Endothelial cell of umbilical vein (primary cell): ENCODE measurements at regions not wholly inside any gene's neighbourhood (a gene's known extent, or its start where the extent isn't known, plus 50 kb on each side); places are given as distances from the start of the nearest gene placed in this dataset.

Experiments used
- BruUV-seq: library from RNA; stranded (reverse); fragments of 400-500 nt; replicated peaks from 2 replicates; lab custom pipeline; 2021; lab: Mats Ljungman, UMichigan
- CTCF ChIA-PET: fragments of 300-600, 350-600 bp; sonication (Branson Sonifier 250); formaldehyde crosslinking; loops from one replicate; lab custom pipeline; 2021; ENCODE audit warnings: antibody characterized with exemption, inconsistent platforms; lab: Charles Lee
- POLR2A ChIA-PET: fragments of 300-600, 350-600 bp; sonication (Branson Sonifier 250); formaldehyde crosslinking; loops from one replicate; lab custom pipeline; 2021; ENCODE audit warnings: antibody characterized with exemption, inconsistent platforms; lab: Charles Lee
- DNase-seq: peaks from one replicate; pipeline ENCODE4 v3.0.0-alpha.2; 2011; ENCODE audit warnings: low read depth, low spot score
- FAIRE-seq: peaks from 2 replicates; lab custom pipeline; 2011; peaks lifted over from hg19 to GRCh38; lab: Jason Lieb, UNC
- H2AFZ ChIP-seq: 2 replicates; pipeline ENCODE4 v1.6.0; 2012; ENCODE audit warnings: low read depth, low read length, control low read depth, inconsistent platforms
- H3K27ac ChIP-seq: 2 replicates; pipeline ENCODE4 v1.5.1; 2011; ENCODE audit warnings: low read depth, mild to moderate bottlenecking, control low read depth, low read length, moderate library complexity; ENCODE audit not compliant: insufficient read depth
- H3K27me3 ChIP-seq, 2 experiments: 2 replicates each; pipeline versions ENCODE4 v1.6.0 to v1.6.1; 2011; ENCODE audit warnings: low read length in 2 of 2, mixed read lengths in 1 of 2; ENCODE audit not compliant: control insufficient read depth in 2 of 2, insufficient read depth in 2 of 2
- H3K36me3 ChIP-seq, 2 experiments: 2 replicates in 1 of 2; 3 replicates in 1 of 2; pipeline ENCODE4 v1.5.1; 2011; ENCODE audit warnings: low read length in 2 of 2, mild to moderate bottlenecking in 1 of 2, moderate library complexity in 1 of 2; ENCODE audit not compliant: control insufficient read depth in 2 of 2, insufficient read depth in 2 of 2; ENCODE audit errors: extremely low read depth in 1 of 2
- H3K4me1 ChIP-seq: 3 replicates; pipeline ENCODE4 v1.5.1; 2011; ENCODE audit warnings: mild to moderate bottlenecking, low read length; ENCODE audit not compliant: control insufficient read depth, insufficient read depth; ENCODE audit errors: extremely low read depth
- H3K4me2 ChIP-seq: 2 replicates; pipeline ENCODE4 v1.6.1; 2011; ENCODE audit warnings: low read length, control low read depth, mixed read lengths; ENCODE audit not compliant: insufficient read depth
- H3K4me3 ChIP-seq, 3 experiments: fragments of 200-600 bp in 1 of 3; sonication (generic), shearing (Covaris generic) in 1 of 3; replicated peaks in 1 of 3; 2 replicates each; pipeline ENCODE4 v1.5.1; 2011 to 2016; ENCODE audit warnings: control low read depth in 3 of 3, low read length in 3 of 3, mild to moderate bottlenecking in 2 of 3, inconsistent platforms in 1 of 3, low read depth in 1 of 3, moderate library complexity in 1 of 3; ENCODE audit not compliant: insufficient read depth in 1 of 3
- H3K79me2 ChIP-seq: 2 replicates; pipeline ENCODE4 v1.6.0; 2012; ENCODE audit warnings: low read length, inconsistent platforms; ENCODE audit not compliant: control insufficient read depth, insufficient read depth
- H3K9ac ChIP-seq: replicated peaks from 2 replicates; pipeline ENCODE3; 2011; ENCODE audit warnings: low read length, control low read depth; ENCODE audit not compliant: insufficient read depth; ENCODE audit errors: extremely low read depth
- H3K9me1 ChIP-seq: replicated peaks from 3 replicates; pipeline ENCODE4 v1.6.0; 2011; ENCODE audit warnings: mild to moderate bottlenecking, low read length; ENCODE audit not compliant: control insufficient read depth, insufficient read depth; ENCODE audit errors: extremely low read depth
- H3K9me3 ChIP-seq: replicated peaks from 2 replicates; pipeline ENCODE4 v1.5.1; 2012; ENCODE audit warnings: low read length, inconsistent platforms; ENCODE audit not compliant: control insufficient read depth, insufficient read depth
- H4K20me1 ChIP-seq: replicated peaks from 2 replicates; pipeline ENCODE3; 2011; ENCODE audit warnings: mild to moderate bottlenecking, low read length; ENCODE audit not compliant: control insufficient read depth, insufficient read depth; ENCODE audit errors: extremely low read depth
- EZH2 ChIP-seq: IDR thresholded peaks from 2 replicates; pipeline ENCODE4 v1.6.1; 2012; ENCODE audit warnings: borderline replicate concordance, low read depth, mild to moderate bottlenecking, moderate library complexity, low read length, inconsistent platforms; ENCODE audit not compliant: severe bottlenecking
- FOS ChIP-seq: IDR thresholded peaks from 2 replicates; pipeline ENCODE4 v1.6.1; 2011; ENCODE audit warnings: mild to moderate bottlenecking, low read length, moderate library complexity, borderline replicate concordance; ENCODE audit not compliant: insufficient read depth
- GATA2 ChIP-seq: IDR thresholded peaks from 2 replicates; pipeline ENCODE4 v1.7.0; 2011; ENCODE audit warnings: low read depth, mild to moderate bottlenecking, moderate library complexity, mixed read lengths, low read length; ENCODE audit not compliant: insufficient read length, insufficient read depth
- JUN ChIP-seq: IDR thresholded peaks from 2 replicates; pipeline ENCODE4 v1.6.1; 2011; ENCODE audit warnings: borderline replicate concordance, low read depth; ENCODE audit not compliant: insufficient read length, insufficient read depth
- MYC ChIP-seq: IDR thresholded peaks from one replicate; pipeline ENCODE4 v1.6.1; 2011; ENCODE audit warnings: mild to moderate bottlenecking, low read depth, low read length
- POLR2A ChIP-seq: IDR thresholded peaks from 2 replicates; pipeline ENCODE4 v1.6.1; 2012; ENCODE audit warnings: low read depth, mild to moderate bottlenecking, control low read depth, low read length
- POLR2AphosphoS5 ChIP-seq: IDR thresholded peaks from 2 replicates; pipeline ENCODE4 v1.6.1; 2012; ENCODE audit warnings: low read depth, mild to moderate bottlenecking, control low read depth, low read length, moderate library complexity; ENCODE audit not compliant: insufficient read depth
- dilution Hi-C: fragments of 300-500 bp; cut with MboI; formaldehyde crosslinking; loops from one replicate; pipeline ENCODE4 v1.15.0; 2019; ENCODE audit warnings: low sequenced_read_pairs; ENCODE audit not compliant: extremely low pct_ligation_motif_present
- intact Hi-C: fragments of 100-400 bp; cut with micrococcal nuclease; formaldehyde crosslinking; loops from one replicate; pipeline ENCODE4 v1.10.0; 2022
- TF ChIP-seq, protein P1 (sequence below): IDR thresholded peaks from 2 replicates; pipeline ENCODE4 v1.6.1; 2011; ENCODE audit not compliant: insufficient read depth, insufficient read length
- TF ChIP-seq, protein P2 (sequence below), 2 donors: IDR thresholded peaks; 1 replicate in 1 of 2; 2 replicates in 1 of 2; pipeline ENCODE4 v1.5.1; 2011; ENCODE audit warnings: low read length in 2 of 2, mild to moderate bottlenecking in 2 of 2, moderate library complexity in 2 of 2, control low read depth in 1 of 2, inconsistent platforms in 1 of 2, low read depth in 1 of 2; ENCODE audit not compliant: insufficient read depth in 1 of 2; ENCODE audit errors: extremely low read depth in 1 of 2

DNA sequence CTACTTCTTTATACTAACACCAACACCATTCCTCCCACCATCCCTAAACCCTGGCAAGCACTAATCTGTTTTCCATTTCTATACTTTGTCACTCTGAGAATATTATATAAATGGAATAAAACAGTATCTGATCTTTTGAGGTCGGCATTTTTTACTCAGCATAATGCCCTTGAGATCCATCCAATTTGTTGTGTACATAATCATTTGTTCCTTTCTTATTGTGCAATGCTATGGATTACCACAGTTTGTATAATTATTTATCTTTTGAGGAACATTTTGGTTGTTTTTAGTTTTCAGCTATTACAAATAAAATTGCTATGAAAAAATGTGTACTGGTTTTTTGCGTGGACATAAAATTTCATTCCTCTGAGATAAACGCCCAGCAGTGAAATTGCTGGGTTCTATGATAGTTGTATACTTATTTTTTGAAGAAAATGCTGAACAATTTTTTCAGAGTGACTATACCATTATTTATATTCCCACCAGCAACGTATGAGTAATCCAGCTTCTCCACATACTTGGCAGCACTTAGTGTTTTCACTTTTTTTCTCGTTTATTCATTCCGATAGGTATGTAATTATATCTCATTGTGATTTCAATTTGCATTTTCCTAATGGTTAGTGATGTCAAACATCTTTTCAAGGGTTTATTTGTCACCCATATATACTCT lies 154.3 kb upstream of the DCAF8L1 start:
- Histone ChIP-seq H4K20me1 (no peaks in the 10 kb centered on the region), H3K9ac (no peak overlapping the region), H3K4me1 (peaks cover 5% of the 10 kb centered on the region), H3K9me1 (no peaks in the 10 kb centered on the region), H3K36me3 (no peaks in the 10 kb centered on the region), H2AFZ (no peak overlapping the region), H3K79me2 (no peaks in the 10 kb centered on the region), H3K9me3 (no peaks in the 10 kb centered on the region), H3K4me2 (no peak overlapping the region), H3K27me3 (no peaks in the 10 kb centered on the region), H3K27ac (no peak overlapping the region), H3K4me3 (no peak overlapping the region)
- intact Hi-C loops: no loop called here
- TF ChIP-seq EZH2 (no peak), MYC (no peak), FOS (no peak), POLR2A (no peak), JUN (no peak)
- TF ChIP-seq, protein P1, sequence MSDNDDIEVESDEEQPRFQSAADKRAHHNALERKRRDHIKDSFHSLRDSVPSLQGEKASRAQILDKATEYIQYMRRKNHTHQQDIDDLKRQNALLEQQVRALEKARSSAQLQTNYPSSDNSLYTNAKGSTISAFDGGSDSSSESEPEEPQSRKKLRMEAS: no peak
- BruUV-seq: no TSS peak
- FAIRE-seq: no peak
- dilution Hi-C loops: no loop called here
- DNase-seq: no peak
- POLR2A ChIA-PET: no interaction called here
- CTCF ChIA-PET: no interaction called here

DNA sequence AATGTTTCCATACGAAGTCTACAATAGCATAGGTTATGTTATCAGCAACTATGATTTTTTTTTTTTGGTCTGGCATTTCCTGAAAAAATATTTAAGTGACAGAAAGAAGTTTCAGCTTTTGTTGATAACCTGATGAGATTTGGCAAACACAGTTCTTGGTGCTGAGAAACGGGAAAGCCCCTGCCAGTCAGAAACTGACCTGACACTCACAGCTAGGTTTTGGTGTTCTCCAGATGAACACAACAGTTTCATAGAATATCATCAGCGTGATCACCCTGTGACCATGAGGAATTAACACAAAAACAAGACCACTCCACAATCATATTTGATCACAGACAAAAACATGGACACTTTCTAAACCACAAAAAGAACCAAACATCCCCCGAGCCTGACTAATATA lies 152.5 kb upstream of the DCAF8L1 start:
- DNase-seq: peak; percentile 45
- H3K79me2 ChIP-seq: no peaks in the 10 kb centered on the region
- peak overlapping the region; percentile 68 for H2AFZ ChIP-seq
- ChIA-PET POLR2A (no interaction called here), CTCF (no interaction called here)
- H3K4me1 ChIP-seq: peaks cover 5% of the 10 kb centered on the region
- no peak overlapping the region for H3K27ac ChIP-seq
- FAIRE-seq: no peak
- no peaks in the 10 kb centered on the region for H4K20me1 ChIP-seq
- H3K9me1 ChIP-seq: no peaks in the 10 kb centered on the region
- H3K36me3 ChIP-seq: no peaks in the 10 kb centered on the region
- no peaks in the 10 kb centered on the region for H3K27me3 ChIP-seq
- dilution Hi-C loops: no loop called here
- no TSS peak for BruUV-seq
- H3K4me2 ChIP-seq: no peak overlapping the region
- no peak overlapping the region for H3K9ac ChIP-seq
- intact Hi-C loops: no loop called here
- no peak overlapping the region for H3K4me3 ChIP-seq
- H3K9me3 ChIP-seq: no peaks in the 10 kb centered on the region
- no peak for TF ChIP-seq POLR2AphosphoS5
- TF ChIP-seq, protein P1: no peak
- no peak for TF ChIP-seq JUN
- TF ChIP-seq EZH2: no peak
- TF ChIP-seq, protein P2, sequence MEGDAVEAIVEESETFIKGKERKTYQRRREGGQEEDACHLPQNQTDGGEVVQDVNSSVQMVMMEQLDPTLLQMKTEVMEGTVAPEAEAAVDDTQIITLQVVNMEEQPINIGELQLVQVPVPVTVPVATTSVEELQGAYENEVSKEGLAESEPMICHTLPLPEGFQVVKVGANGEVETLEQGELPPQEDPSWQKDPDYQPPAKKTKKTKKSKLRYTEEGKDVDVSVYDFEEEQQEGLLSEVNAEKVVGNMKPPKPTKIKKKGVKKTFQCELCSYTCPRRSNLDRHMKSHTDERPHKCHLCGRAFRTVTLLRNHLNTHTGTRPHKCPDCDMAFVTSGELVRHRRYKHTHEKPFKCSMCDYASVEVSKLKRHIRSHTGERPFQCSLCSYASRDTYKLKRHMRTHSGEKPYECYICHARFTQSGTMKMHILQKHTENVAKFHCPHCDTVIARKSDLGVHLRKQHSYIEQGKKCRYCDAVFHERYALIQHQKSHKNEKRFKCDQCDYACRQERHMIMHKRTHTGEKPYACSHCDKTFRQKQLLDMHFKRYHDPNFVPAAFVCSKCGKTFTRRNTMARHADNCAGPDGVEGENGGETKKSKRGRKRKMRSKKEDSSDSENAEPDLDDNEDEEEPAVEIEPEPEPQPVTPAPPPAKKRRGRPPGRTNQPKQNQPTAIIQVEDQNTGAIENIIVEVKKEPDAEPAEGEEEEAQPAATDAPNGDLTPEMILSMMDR (IDR thresholded peaks at IDR 0.05; ENCODE audit: extremely low read depth in 1 of 2, insufficient read depth in 1 of 2, low read depth in 1 of 2, low read length in 2 of 2): no peak
- TF ChIP-seq POLR2A: no peak
- no peak for TF ChIP-seq GATA2
- TF ChIP-seq FOS: no peak
- no peak for TF ChIP-seq MYC
